H54 (cell line): ENCODE measurements at regions not wholly inside any gene's neighbourhood (a gene's known extent, or its start where the extent isn't known, plus 50 kb on each side); places are given as distances from the start of the nearest gene placed in this dataset.
"Not testable (repeated sequence)": the region's sequence is repeated elsewhere in the genome, so short reads cannot be mapped to it uniquely, and the experiment has no call there.

Source experiments
- DNase-seq: peaks from one replicate; pipeline ENCODE4 v3.0.0; 2011; ENCODE audit warnings: low spot score, mixed read lengths; ENCODE audit not compliant: insufficient read length
- FAIRE-seq: peaks from 3 replicates; lab custom pipeline; 2011; peaks lifted over from hg19 to GRCh38; lab: Jason Lieb, UNC
- POLR2A ChIP-seq: IDR thresholded peaks from 2 replicates; pipeline ENCODE4 v1.6.1; 2011; ENCODE audit warnings: low read depth, mild to moderate bottlenecking, low read length

GRCh38 chr16:11411059-11411550 lies 65.8 kb downstream of the RMI2 start:
- FAIRE-seq (no peak), DNase-seq (no peak)

GRCh38 chr16:11412175-11412904 lies 67.1 kb downstream of the RMI2 start:
- FAIRE-seq = no peak
- no peak for DNase-seq
- no peak for TF ChIP-seq POLR2A

More at GRCh38 chr16:11411059-11411550, 65.8 kb downstream of the RMI2 start:
- TF ChIP-seq POLR2A = no peak

- DNase-seq (no peak), FAIRE-seq (no peak)
- no peak for TF ChIP-seq POLR2A
Measured at GRCh38 chr16:11412965-11413887, 68.0 kb downstream of the RMI2 start.

GRCh38 chr16:11413907-11414595 lies 68.8 kb downstream of the RMI2 start:
- DNase-seq = no peak
- FAIRE-seq = no peak
- TF ChIP-seq POLR2A = no peak

GRCh38 chr16:11414815-11415775 lies 69.8 kb downstream of the RMI2 start:
- FAIRE-seq (no peak), DNase-seq (no peak)
- no peak for TF ChIP-seq POLR2A

- FAIRE-seq = no peak
- TF ChIP-seq POLR2A = no peak
- DNase-seq = no peak
Measured at GRCh38 chr16:11416228-11417001, 71.2 kb downstream of the RMI2 start.

DNA sequence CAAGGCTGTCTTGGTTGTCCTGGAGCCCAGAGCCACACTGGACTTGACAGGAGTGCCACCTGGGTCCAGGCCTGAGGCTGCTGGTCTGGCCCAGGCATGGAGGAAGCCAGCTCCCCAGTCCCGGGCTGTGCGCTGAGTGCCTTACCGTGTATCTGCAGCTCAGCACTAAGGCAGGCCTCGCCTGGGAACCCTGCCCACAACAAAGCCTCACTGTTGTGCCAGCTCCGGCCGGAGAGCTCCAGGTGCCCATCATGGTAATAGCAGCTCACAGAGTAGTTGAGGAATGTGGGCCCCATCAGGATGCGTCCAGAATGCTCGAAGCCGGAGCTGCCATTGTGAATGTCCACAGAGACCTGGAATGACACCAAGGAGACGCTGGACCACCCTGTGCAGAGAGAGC lies 72.2 kb downstream of the RMI2 start:
- FAIRE-seq (no peak), DNase-seq (no peak)

DNA sequence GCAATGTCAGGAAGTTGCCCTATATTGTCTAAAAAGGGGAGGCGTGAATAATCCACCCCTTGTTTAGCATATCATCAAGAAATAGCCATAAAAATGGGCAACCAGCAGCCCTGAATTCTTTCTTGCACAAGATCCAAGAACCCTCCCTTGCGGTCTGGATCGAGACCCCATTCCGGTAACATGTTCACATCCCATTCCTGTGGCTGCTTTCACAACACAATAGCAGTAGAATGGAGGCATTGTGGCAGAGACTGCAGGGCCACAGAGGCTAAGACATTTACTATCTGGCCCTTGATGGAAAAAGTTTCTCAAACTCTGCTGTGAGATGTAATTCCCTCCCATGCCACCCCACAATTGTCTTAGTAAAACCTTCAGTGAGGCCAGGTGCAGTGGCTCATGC lies 73.2 kb downstream of the RMI2 start:
- FAIRE-seq (no peak), DNase-seq (no peak)
- TF ChIP-seq POLR2A = no peak

More for the DNA sequence above, 72.2 kb downstream of the RMI2 start:
- TF ChIP-seq POLR2A = no peak

- not testable (repeated sequence) for DNase-seq, FAIRE-seq
Measured at GRCh38 chr16:11420067-11420466, 74.8 kb downstream of the RMI2 start.

DNA sequence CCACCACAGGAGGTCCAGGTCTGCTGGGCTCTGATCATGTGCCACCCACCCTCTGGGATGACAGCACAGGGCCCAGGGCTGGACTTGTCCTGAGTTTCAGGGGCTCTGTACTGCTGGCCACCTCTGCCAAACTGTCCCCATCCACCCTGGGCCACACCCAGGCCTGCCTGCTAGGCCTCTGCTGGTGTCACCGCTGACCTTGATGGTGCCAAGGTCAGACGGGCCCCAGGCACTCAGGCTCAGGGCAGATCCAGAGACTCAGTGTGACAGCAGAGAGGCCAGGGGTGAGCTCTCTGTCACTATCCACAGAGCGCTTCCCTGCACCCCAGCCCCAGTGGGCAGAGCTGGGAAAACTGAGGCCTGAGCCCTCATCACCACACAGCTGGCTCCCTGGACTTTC lies 75.6 kb downstream of the RMI2 start:
- DNase-seq = no peak
- no peak for FAIRE-seq
- no peak for TF ChIP-seq POLR2A

- DNase-seq = no peak
- no peak for TF ChIP-seq POLR2A
- FAIRE-seq = no peak
Measured at GRCh38 chr16:11422381-11423314, 77.4 kb downstream of the RMI2 start.
